ENCODE measurements at regions not wholly inside any gene's neighbourhood (a gene's known extent, or its start where the extent isn't known, plus 50 kb on each side); places are given as distances from the start of the nearest gene placed in this dataset.

- TF ChIP-seq, protein P1, sequence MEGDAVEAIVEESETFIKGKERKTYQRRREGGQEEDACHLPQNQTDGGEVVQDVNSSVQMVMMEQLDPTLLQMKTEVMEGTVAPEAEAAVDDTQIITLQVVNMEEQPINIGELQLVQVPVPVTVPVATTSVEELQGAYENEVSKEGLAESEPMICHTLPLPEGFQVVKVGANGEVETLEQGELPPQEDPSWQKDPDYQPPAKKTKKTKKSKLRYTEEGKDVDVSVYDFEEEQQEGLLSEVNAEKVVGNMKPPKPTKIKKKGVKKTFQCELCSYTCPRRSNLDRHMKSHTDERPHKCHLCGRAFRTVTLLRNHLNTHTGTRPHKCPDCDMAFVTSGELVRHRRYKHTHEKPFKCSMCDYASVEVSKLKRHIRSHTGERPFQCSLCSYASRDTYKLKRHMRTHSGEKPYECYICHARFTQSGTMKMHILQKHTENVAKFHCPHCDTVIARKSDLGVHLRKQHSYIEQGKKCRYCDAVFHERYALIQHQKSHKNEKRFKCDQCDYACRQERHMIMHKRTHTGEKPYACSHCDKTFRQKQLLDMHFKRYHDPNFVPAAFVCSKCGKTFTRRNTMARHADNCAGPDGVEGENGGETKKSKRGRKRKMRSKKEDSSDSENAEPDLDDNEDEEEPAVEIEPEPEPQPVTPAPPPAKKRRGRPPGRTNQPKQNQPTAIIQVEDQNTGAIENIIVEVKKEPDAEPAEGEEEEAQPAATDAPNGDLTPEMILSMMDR (conservative IDR thresholded peaks at IDR 0.05 in 1 of 2, IDR thresholded peaks at IDR 0.05 in 1 of 2; ENCODE audit: extremely low read depth in 1 of 2, insufficient read depth in 1 of 2, low read depth in 1 of 2, low read length in 2 of 2) = no peak
- TF ChIP-seq EZH2 (IDR thresholded peaks at IDR 0.05; ENCODE audit: borderline replicate concordance, low read length) = no peak
Observed at GRCh38 chr12:124188084-124188483, 106.8 kb upstream of the RFLNA start.

Data from mammary epithelial cell (primary cell).